OCI-LY7 (cell line): ENCODE measurements at regions not wholly inside any gene's neighbourhood (a gene's known extent, or its start where the extent isn't known, plus 50 kb on each side); places are given as distances from the start of the nearest gene placed in this dataset.

Experiments used
- BruUV-seq: library from RNA; stranded (reverse); fragments of 400-500 nt; replicated peaks from 2 replicates; lab custom pipeline; 2021; lab: Mats Ljungman, UMichigan
- CTCF ChIA-PET: fragments of 300-600 bp; sonication (Branson Sonifier 250); formaldehyde crosslinking; loops from one replicate; lab custom pipeline; 2022; ENCODE audit warnings: antibody characterized with exemption; ENCODE audit not compliant: unreplicated experiment; lab: Charles Lee
- POLR2A ChIA-PET: fragments of 300-600 bp; sonication (Branson Sonifier 250); formaldehyde crosslinking; loops from one replicate; lab custom pipeline; 2022; ENCODE audit warnings: antibody characterized with exemption; lab: Charles Lee
- DNase-seq: peaks from one replicate; pipeline ENCODE4 v3.0.0-alpha.2; 2015; ENCODE audit warnings: low spot score
- H2AFZ ChIP-seq: fragments of 200-600 bp; sonication (generic), shearing (Covaris generic); 2 replicates; pipeline ENCODE4 v1.6.1; 2014; ENCODE audit warnings: mild to moderate bottlenecking, antibody characterized with exemption, low read length, moderate library complexity
- H3K27ac ChIP-seq: fragments of 200-600 bp; sonication (generic); 2 replicates; pipeline ENCODE4 v1.5.1; 2014; ENCODE audit warnings: mixed run types, low read depth, mild to moderate bottlenecking, moderate library complexity, low read length, inconsistent platforms; ENCODE audit not compliant: poor library complexity, severe bottlenecking
- H3K36me3 ChIP-seq: fragments of 200-600 bp; sonication (generic); 2 replicates; pipeline ENCODE4 v1.6.1; 2014; ENCODE audit warnings: mild to moderate bottlenecking, antibody characterized with exemption, low read length, moderate library complexity, mixed read lengths; ENCODE audit not compliant: insufficient read depth
- H3K4me1 ChIP-seq: fragments of 200-600 bp; sonication (generic); 2 replicates; pipeline ENCODE4 v1.5.1; 2014; ENCODE audit warnings: mild to moderate bottlenecking, low read length; ENCODE audit not compliant: insufficient read depth, poor library complexity, severe bottlenecking
- H3K4me2 ChIP-seq: fragments of 200-600 bp; sonication (generic); 2 replicates; pipeline ENCODE4 v1.6.1; 2014; ENCODE audit warnings: mild to moderate bottlenecking, low read length
- H3K4me3 ChIP-seq: fragments of 200-600 bp; sonication (generic); 2 replicates; pipeline ENCODE4 v1.5.1; 2014; ENCODE audit warnings: mild to moderate bottlenecking, low read depth, low read length; ENCODE audit not compliant: poor library complexity, severe bottlenecking
- H3K79me2 ChIP-seq: fragments of 200-600 bp; sonication (generic); 2 replicates; pipeline ENCODE4 v1.6.1; 2016; ENCODE audit warnings: low read depth, mild to moderate bottlenecking, low read length, moderate library complexity, mixed read lengths; ENCODE audit not compliant: insufficient read depth
- H3K9me2 ChIP-seq: fragments of 200-600 bp; sonication (generic); 2 replicates; pipeline ENCODE4 v1.6.1; 2016; ENCODE audit warnings: mild to moderate bottlenecking, low read length, mixed read lengths; ENCODE audit not compliant: insufficient read depth
- H3K9me3 ChIP-seq: fragments of 200-600 bp; sonication (generic); 2 replicates; pipeline ENCODE4 v1.6.1; 2014; ENCODE audit warnings: mild to moderate bottlenecking, mixed run types, low read length, mixed read lengths
- H4K20me1 ChIP-seq: fragments of 200-600 bp; sonication (generic); 2 replicates; pipeline ENCODE4 v1.6.1; 2014; ENCODE audit warnings: mild to moderate bottlenecking, antibody characterized with exemption, low read length, moderate library complexity, mixed read lengths; ENCODE audit not compliant: insufficient read depth
- EZH2phosphoT487 ChIP-seq: fragments of 200-600 bp; sonication (generic); IDR thresholded peaks from 2 replicates; pipeline ENCODE4 v1.6.1; 2018; ENCODE audit warnings: low read depth, borderline replicate concordance, mild to moderate bottlenecking, mixed run types, antibody characterized with exemption, low read length, moderate library complexity, mixed read lengths
- intact Hi-C: fragments of 100-400 bp; cut with micrococcal nuclease; formaldehyde crosslinking; loops from one replicate; pipeline ENCODE4 v1.10.0; 2022; ENCODE audit not compliant: unreplicated experiment
- TF ChIP-seq, protein P1 (sequence below): fragments of 200-600 bp; sonication (generic); conservative IDR thresholded peaks from 2 replicates; pipeline ENCODE4 v1.5.1; 2014; ENCODE audit warnings: mild to moderate bottlenecking, antibody characterized with exemption, low read length, moderate library complexity, mixed read lengths

DNA sequence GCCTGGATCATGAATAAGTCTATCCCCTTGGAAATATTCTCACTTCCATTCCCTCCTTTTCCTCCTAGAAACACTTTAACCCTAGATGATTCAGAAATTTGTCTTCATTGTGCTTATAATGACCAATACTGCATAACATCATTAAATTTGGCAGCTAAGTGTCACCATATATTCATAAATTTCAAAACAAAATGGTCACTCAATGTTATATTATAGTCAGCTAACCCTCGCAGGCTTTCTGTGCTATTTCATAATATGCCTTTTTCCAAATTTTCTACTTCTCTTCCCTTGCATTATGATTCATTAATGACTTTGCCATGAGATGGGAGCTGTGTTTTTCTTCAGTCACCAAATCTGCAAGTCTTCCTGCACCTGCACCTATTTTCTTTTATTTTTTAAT is 308.3 kb upstream of the AKR1E2 start:
- POLR2A ChIA-PET: interaction anchor here (0.7 kb wide), 1 partner anchor 942 kb away, joined by 3 read pairs; no protein-coding TSS in a partner anchor
- Histone ChIP-seq H3K4me2 (no peak overlapping the region), H2AFZ (no peak overlapping the region), H3K79me2 (no peaks in the 10 kb centered on the region), H3K9me3 (no peaks in the 10 kb centered on the region), H3K4me1 (peaks cover 7% of the 10 kb centered on the region), H3K9me2 (no peaks in the 10 kb centered on the region), H4K20me1 (no peaks in the 10 kb centered on the region), H3K4me3 (no peak overlapping the region), H3K36me3 (no peaks in the 10 kb centered on the region), H3K27ac (no peak overlapping the region)
- CTCF ChIA-PET: no interaction called here
- BruUV-seq: no TSS peak
- no peak for DNase-seq
- TF ChIP-seq, protein P1, sequence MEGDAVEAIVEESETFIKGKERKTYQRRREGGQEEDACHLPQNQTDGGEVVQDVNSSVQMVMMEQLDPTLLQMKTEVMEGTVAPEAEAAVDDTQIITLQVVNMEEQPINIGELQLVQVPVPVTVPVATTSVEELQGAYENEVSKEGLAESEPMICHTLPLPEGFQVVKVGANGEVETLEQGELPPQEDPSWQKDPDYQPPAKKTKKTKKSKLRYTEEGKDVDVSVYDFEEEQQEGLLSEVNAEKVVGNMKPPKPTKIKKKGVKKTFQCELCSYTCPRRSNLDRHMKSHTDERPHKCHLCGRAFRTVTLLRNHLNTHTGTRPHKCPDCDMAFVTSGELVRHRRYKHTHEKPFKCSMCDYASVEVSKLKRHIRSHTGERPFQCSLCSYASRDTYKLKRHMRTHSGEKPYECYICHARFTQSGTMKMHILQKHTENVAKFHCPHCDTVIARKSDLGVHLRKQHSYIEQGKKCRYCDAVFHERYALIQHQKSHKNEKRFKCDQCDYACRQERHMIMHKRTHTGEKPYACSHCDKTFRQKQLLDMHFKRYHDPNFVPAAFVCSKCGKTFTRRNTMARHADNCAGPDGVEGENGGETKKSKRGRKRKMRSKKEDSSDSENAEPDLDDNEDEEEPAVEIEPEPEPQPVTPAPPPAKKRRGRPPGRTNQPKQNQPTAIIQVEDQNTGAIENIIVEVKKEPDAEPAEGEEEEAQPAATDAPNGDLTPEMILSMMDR: no peak
- TF ChIP-seq EZH2phosphoT487: no peak
- intact Hi-C loops: no loop called here

DNA sequence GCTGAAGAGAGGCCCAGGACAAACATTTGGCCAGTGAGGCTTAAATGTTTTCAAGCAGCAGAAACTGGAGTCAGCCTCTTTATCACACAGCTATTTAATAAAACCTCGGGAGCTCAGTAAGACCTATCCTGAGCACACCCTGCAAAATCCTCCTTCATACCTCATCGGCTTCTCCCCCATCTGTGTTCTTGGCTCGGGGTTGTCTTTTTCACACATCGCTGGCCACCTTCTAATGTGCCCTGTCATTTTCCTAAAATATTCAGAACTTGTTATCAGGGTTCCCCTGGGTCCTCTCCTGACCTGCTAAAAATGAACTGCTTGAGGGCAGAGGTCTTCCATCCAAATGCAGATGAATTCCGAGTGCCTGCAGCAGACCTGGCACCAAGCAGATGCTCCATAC is 310.3 kb upstream of the AKR1E2 start:
- TF ChIP-seq, protein P1: no peak
- TF ChIP-seq EZH2phosphoT487: no peak
- H2AFZ ChIP-seq: no peak overlapping the region
- no peaks in the 10 kb centered on the region for H4K20me1 ChIP-seq
- intact Hi-C loops: no loop called here
- no peak overlapping the region for H3K4me2 ChIP-seq
- H3K9me3 ChIP-seq: no peaks in the 10 kb centered on the region
- ChIA-PET POLR2A (no interaction called here), CTCF (no interaction called here)
- no peak for DNase-seq
- H3K4me3 ChIP-seq: no peak overlapping the region
- no peaks in the 10 kb centered on the region for H3K9me2 ChIP-seq
- H3K36me3 ChIP-seq: no peaks in the 10 kb centered on the region
- no peaks in the 10 kb centered on the region for H3K79me2 ChIP-seq
- peaks cover 7% of the 10 kb centered on the region for H3K4me1 ChIP-seq
- no peak overlapping the region for H3K27ac ChIP-seq
- BruUV-seq: no TSS peak

DNA sequence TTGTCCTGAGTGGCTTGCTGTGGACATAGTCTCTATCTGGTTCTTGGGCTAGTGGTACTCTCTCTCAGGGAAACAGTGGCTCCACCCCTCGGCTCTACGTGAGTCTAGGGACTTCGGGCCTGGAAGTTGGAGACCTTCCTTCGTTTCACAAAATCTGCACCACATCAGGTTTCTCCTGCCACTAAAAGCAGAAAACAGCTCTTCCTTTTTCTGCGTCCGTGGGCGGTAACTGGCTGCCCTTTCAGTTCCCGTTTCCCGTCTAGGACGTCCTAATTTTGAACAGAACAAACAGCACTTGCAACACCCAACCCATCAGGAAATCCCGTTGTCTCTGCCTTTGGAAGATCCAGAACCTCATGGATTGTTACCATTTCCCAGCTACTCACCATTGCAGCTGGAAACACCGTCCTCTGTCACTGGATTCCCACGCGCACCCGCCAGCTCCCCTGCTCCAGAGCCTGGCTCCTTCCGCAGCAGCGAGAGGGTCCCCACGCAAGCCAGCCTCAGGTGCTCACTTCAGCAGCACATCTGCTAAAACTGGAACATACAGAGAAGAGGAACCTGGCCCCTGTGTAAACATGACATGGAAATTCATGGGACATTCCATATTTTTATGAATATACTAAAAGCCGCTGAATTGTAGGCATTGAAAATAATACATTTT is 311.4 kb upstream of the AKR1E2 start:
- TF ChIP-seq, protein P1: no peak
- no peak for TF ChIP-seq EZH2phosphoT487
- ChIA-PET CTCF (no interaction called here), POLR2A (interaction anchor here (0.6 kb wide), 1 partner anchor 646 kb away, joined by 5 read pairs; no protein-coding TSS in a partner anchor)
- Histone ChIP-seq H3K9me3 (no peaks in the 10 kb centered on the region), H3K4me1 (peaks cover 7% of the 10 kb centered on the region), H3K79me2 (no peaks in the 10 kb centered on the region), H3K36me3 (no peaks in the 10 kb centered on the region), H3K9me2 (no peaks in the 10 kb centered on the region), H4K20me1 (no peaks in the 10 kb centered on the region), H3K4me3 (no peak overlapping the region), H3K4me2 (peak overlapping the region; percentile 37), H2AFZ (peak overlapping the region; percentile 10; the same call in 1 of the 2 replicates), H3K27ac (no peak overlapping the region)
- intact Hi-C loops: no loop called here
- peak; percentile 9 for DNase-seq
- no TSS peak for BruUV-seq
